HG02884 (cell line): ENCODE measurements at regions not wholly inside any gene's neighbourhood (a gene's known extent, or its start where the extent isn't known, plus 50 kb on each side); places are given as distances from the start of the nearest gene placed in this dataset.
"Not testable (repeated sequence)": the region's sequence is repeated elsewhere in the genome, so short reads cannot be mapped to it uniquely, and the experiment has no call there.

Experiments
- ATAC-seq: cut with Tn5 transposase; IDR thresholded peaks from one replicate; pipeline ENCODE4 v1.9.1; 2021; ENCODE audit warnings: mild to moderate bottlenecking, moderate library complexity; ENCODE audit not compliant: unreplicated experiment

- no peak for ATAC-seq
Observed at GRCh38 chr7:14974688-14975087, 72.1 kb upstream of the DGKB start.

GRCh38 chr7:14973712-14974428 lies 71.3 kb upstream of the DGKB start:
- ATAC-seq: no peak

DNA sequence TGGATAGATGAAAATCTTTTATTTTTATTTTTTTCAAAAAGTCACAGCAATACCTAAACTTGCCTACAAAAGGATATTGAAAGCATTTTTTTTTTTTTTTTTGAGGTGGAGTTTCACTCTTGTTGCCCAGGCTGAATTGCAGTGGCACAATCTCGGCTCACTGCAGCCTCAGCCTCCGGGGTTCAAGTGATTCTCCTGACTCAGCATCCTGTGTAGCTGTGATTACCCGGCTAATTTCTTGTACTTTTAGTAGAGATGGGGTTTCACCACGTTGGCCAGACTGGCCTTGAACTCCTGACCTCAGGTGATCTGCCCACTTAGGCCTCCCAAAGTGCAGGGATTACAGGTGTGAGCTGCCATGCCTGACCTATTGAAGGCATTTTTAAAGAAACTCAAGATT lies 69.1 kb upstream of the DGKB start:
- not testable (repeated sequence) for ATAC-seq

GRCh38 chr7:14967376-14967775 lies 64.8 kb upstream of the DGKB start:
- not testable (repeated sequence) for ATAC-seq

- ATAC-seq: no peak
Observed at GRCh38 chr7:14962778-14963177, 60.2 kb upstream of the DGKB start.

DNA sequence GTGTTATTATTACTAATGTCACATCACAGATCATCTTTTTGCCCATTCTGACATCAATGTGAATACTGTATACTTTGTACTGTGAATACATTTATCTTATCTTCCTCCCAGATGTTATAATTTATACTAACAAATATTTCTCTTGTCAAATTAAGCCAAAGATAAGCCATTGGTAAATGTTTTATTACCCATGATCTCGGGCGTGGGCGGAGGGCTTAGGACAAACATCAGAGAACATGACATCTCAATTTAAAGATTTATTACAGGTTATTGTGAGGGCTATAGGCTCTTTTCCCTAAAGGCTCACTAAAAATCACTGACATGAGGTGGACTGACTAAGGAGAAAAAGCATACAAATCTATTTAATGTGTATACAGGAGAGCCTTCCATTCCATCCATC lies 58.2 kb upstream of the DGKB start:
- no peak for ATAC-seq

- ATAC-seq: no peak
Observed at GRCh38 chr7:14959339-14959738, 56.8 kb upstream of the DGKB start.

GRCh38 chr7:14954035-14954434 lies 51.5 kb upstream of the DGKB start:
- no peak for ATAC-seq
